Keratinocyte (primary cell): ENCODE measurements at regions not wholly inside any gene's neighbourhood (a gene's known extent, or its start where the extent isn't known, plus 50 kb on each side); places are given as distances from the start of the nearest gene placed in this dataset.

Source experiments
- DNase-seq: peaks from one replicate; pipeline ENCODE4 v3.0.0-alpha.2; 2011; ENCODE audit warnings: low read depth, missing footprints, low spot score
- FAIRE-seq: peaks from 2 replicates; lab custom pipeline; 2011; peaks lifted over from hg19 to GRCh38; lab: Jason Lieb, UNC
- H2AFZ ChIP-seq: 2 replicates; pipeline ENCODE4 v1.6.0; 2012; ENCODE audit warnings: low read length, control low read depth, inconsistent platforms; ENCODE audit not compliant: control insufficient read depth
- H3K27ac ChIP-seq: 2 replicates; pipeline ENCODE4 v1.5.1; 2011; ENCODE audit warnings: low read length; ENCODE audit not compliant: control insufficient read depth, insufficient read depth
- H3K27me3 ChIP-seq: 3 replicates; pipeline ENCODE4 v1.6.0; 2011; ENCODE audit warnings: low read length; ENCODE audit not compliant: control insufficient read depth, insufficient read depth; ENCODE audit errors: extremely low read depth
- H3K36me3 ChIP-seq, 2 experiments: 2 replicates in 1 of 2; 3 replicates in 1 of 2; pipeline ENCODE4 v1.5.1; 2011; ENCODE audit warnings: low read length in 2 of 2, mild to moderate bottlenecking in 1 of 2; ENCODE audit not compliant: control insufficient read depth in 2 of 2, insufficient read depth in 2 of 2; ENCODE audit errors: extremely low read depth in 1 of 2
- H3K4me1 ChIP-seq: 3 replicates; pipeline ENCODE4 v1.5.1; 2011; ENCODE audit warnings: low read length; ENCODE audit not compliant: control insufficient read depth, insufficient read depth; ENCODE audit errors: extremely low read depth
- H3K4me2 ChIP-seq: 3 replicates; pipeline ENCODE4 v1.6.0; 2011; ENCODE audit warnings: low read depth, low read length; ENCODE audit not compliant: control insufficient read depth, insufficient read depth; ENCODE audit errors: extremely low read depth
- H3K4me3 ChIP-seq, 3 experiments: fragments of 200-600 bp in 1 of 3; sonication (generic) in 1 of 3; 2 replicates in 2 of 3; 3 replicates in 1 of 3; pipeline ENCODE4 v1.5.1; 2011 to 2016; ENCODE audit warnings: low read length in 3 of 3, mild to moderate bottlenecking in 3 of 3, control low read depth in 2 of 3, inconsistent platforms in 1 of 3, low read depth in 1 of 3, mixed read lengths in 1 of 3, mixed run types in 1 of 3, moderate library complexity in 1 of 3; ENCODE audit not compliant: control insufficient read depth in 2 of 3, insufficient read depth in 2 of 3; ENCODE audit errors: extremely low read depth in 1 of 3
- H3K79me2 ChIP-seq: 2 replicates; pipeline ENCODE4 v1.6.0; 2012; ENCODE audit warnings: low read length; ENCODE audit not compliant: control insufficient read depth, insufficient read depth
- H3K9ac ChIP-seq: 3 replicates; pipeline ENCODE4 v1.6.0; 2011; ENCODE audit warnings: low read length; ENCODE audit not compliant: control insufficient read depth, insufficient read depth; ENCODE audit errors: extremely low read depth
- H3K9me1 ChIP-seq: 3 replicates; pipeline ENCODE4 v1.6.0; 2011; ENCODE audit warnings: low read length; ENCODE audit not compliant: control insufficient read depth, insufficient read depth; ENCODE audit errors: extremely low read depth
- H3K9me3 ChIP-seq: 2 replicates; pipeline ENCODE4 v1.5.1; 2012; ENCODE audit warnings: low read depth, low read length; ENCODE audit not compliant: control insufficient read depth
- H4K20me1 ChIP-seq: 3 replicates; pipeline ENCODE4 v1.6.0; 2011; ENCODE audit warnings: low read length; ENCODE audit not compliant: control insufficient read depth, insufficient read depth; ENCODE audit errors: extremely low read depth
- EZH2 ChIP-seq: IDR thresholded peaks from one replicate; pipeline ENCODE4 v1.6.1; 2012; ENCODE audit warnings: inconsistent platforms, mild to moderate bottlenecking, low read length, moderate library complexity
- dilution Hi-C: fragments of 300-500 bp; cut with MboI; formaldehyde crosslinking; loops from one replicate; pipeline ENCODE4 v1.7.0; 2020; ENCODE audit warnings: low sequenced_read_pairs; ENCODE audit not compliant: extremely low pct_ligation_motif_present
- TF ChIP-seq, protein P1 (sequence below), 3 experiments: IDR thresholded peaks in 1 of 3; conservative IDR thresholded peaks in 1 of 3; optimal IDR thresholded peaks in 1 of 3; 2 replicates in 2 of 3; 3 replicates in 1 of 3; pipeline versions ENCODE3 to v1.5.1; 2011; ENCODE audit warnings: low read length in 3 of 3, mild to moderate bottlenecking in 3 of 3, moderate library complexity in 2 of 3, control low read depth in 1 of 3, inconsistent platforms in 1 of 3; ENCODE audit not compliant: insufficient read depth in 2 of 3; ENCODE audit errors: extremely low read depth in 1 of 3

DNA sequence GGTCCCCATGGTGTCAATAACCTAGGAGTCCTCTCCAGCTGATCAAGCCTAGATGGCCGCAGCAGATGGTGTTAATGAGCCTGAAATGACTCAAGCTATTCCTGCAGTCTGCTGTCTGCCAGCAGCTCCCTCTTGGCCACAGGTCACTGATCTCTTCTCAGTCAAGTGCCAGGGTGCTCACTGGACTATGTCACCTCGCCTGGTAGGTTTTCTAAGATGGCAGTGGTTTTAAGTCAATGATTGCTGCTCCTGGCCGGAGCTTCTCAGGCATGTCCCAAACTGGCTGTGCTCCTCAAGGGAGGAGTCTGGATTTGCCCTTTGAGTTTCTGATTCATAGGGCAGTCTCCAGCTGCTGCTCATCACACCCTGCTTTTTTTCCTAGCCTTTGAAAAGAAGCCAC lies 58.6 kb upstream of the SHISA6 start:
- Histone ChIP-seq H3K9me3 (no peaks in the 10 kb centered on the region), H3K4me3 (no peak overlapping the region), H3K4me2 (no peak overlapping the region), H3K79me2 (no peaks in the 10 kb centered on the region), H3K27me3 (no peaks in the 10 kb centered on the region), H4K20me1 (no peaks in the 10 kb centered on the region), H3K9me1 (no peaks in the 10 kb centered on the region), H3K9ac (no peak overlapping the region), H3K27ac (no peak overlapping the region), H3K36me3 (no peaks in the 10 kb centered on the region), H3K4me1 (no peaks in the 10 kb centered on the region), H2AFZ (no peak overlapping the region)
- DNase-seq: no peak
- dilution Hi-C loops: no loop called here
- FAIRE-seq: no peak
- TF ChIP-seq EZH2: no peak
- TF ChIP-seq, protein P1, sequence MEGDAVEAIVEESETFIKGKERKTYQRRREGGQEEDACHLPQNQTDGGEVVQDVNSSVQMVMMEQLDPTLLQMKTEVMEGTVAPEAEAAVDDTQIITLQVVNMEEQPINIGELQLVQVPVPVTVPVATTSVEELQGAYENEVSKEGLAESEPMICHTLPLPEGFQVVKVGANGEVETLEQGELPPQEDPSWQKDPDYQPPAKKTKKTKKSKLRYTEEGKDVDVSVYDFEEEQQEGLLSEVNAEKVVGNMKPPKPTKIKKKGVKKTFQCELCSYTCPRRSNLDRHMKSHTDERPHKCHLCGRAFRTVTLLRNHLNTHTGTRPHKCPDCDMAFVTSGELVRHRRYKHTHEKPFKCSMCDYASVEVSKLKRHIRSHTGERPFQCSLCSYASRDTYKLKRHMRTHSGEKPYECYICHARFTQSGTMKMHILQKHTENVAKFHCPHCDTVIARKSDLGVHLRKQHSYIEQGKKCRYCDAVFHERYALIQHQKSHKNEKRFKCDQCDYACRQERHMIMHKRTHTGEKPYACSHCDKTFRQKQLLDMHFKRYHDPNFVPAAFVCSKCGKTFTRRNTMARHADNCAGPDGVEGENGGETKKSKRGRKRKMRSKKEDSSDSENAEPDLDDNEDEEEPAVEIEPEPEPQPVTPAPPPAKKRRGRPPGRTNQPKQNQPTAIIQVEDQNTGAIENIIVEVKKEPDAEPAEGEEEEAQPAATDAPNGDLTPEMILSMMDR (optimal IDR thresholded peaks at IDR 0.05 in 1 of 3, IDR thresholded peaks at IDR 0.05 in 1 of 3, conservative IDR thresholded peaks at IDR 0.05 in 1 of 3; ENCODE audit: extremely low read depth in 1 of 3, insufficient read depth in 2 of 3, low read length in 3 of 3): no peak

DNA sequence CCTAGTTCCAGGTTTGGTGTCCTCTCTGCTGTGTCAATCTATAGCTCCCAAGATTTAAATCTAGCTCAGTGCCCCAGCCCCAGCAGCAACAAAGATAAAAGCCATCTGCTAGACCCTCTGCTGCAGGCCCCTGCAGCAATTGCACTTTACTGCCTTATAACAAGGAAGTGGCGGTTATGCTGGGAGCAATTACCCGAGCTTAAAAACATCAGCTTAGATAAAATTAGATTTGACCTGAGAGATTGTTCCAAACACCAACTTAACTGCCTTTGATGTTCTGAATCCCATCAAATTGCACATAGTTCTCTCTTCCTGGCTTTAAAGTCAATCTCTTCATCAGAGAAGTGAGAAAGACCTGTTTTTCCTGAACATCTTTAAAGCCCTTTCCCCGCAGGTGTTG lies 62.4 kb upstream of the SHISA6 start:
- H3K9ac ChIP-seq: no peak overlapping the region
- FAIRE-seq (no peak), DNase-seq (no peak)
- no peaks in the 10 kb centered on the region for H3K9me3 ChIP-seq
- H3K4me3 ChIP-seq: no peak overlapping the region
- no peaks in the 10 kb centered on the region for H3K27me3 ChIP-seq
- H4K20me1 ChIP-seq: no peaks in the 10 kb centered on the region
- no peaks in the 10 kb centered on the region for H3K79me2 ChIP-seq
- no peak overlapping the region for H3K4me2 ChIP-seq
- no peaks in the 10 kb centered on the region for H3K9me1 ChIP-seq
- no peaks in the 10 kb centered on the region for H3K36me3 ChIP-seq
- dilution Hi-C loops: no loop called here
- no peak overlapping the region for H3K27ac ChIP-seq
- TF ChIP-seq, protein P1 (optimal IDR thresholded peaks at IDR 0.05 in 1 of 3, IDR thresholded peaks at IDR 0.05 in 1 of 3, conservative IDR thresholded peaks at IDR 0.05 in 1 of 3; ENCODE audit: extremely low read depth in 1 of 3, insufficient read depth in 2 of 3, low read length in 3 of 3): no peak
- TF ChIP-seq EZH2: no peak
- no peak overlapping the region for H2AFZ ChIP-seq
- no peaks in the 10 kb centered on the region for H3K4me1 ChIP-seq
